KOPT-K1 (cell line): ENCODE measurements at regions not wholly inside any gene's neighbourhood (a gene's known extent, or its start where the extent isn't known, plus 50 kb on each side); places are given as distances from the start of the nearest gene placed in this dataset.

Experiments
- H3K27ac ChIP-seq: fragments of 200-600 bp; sonication (generic); 2 replicates; pipeline ENCODE4 v1.5.1; 2016; ENCODE audit warnings: antibody characterized with exemption, mild to moderate bottlenecking, low read depth, low read length; ENCODE audit not compliant: poor library complexity, severe bottlenecking
- H3K36me3 ChIP-seq: fragments of 200-600 bp; sonication (generic); 2 replicates; pipeline ENCODE4 v1.5.1; 2017; ENCODE audit warnings: antibody characterized with exemption, mild to moderate bottlenecking, low read length, moderate library complexity; ENCODE audit not compliant: insufficient read depth
- H3K9me3 ChIP-seq: fragments of 200-600 bp; sonication (generic); 2 replicates; pipeline ENCODE4 v1.5.1; 2017; ENCODE audit warnings: antibody characterized with exemption, low read length, mild to moderate bottlenecking; ENCODE audit not compliant: insufficient read depth, poor library complexity, severe bottlenecking

GRCh38 chr19:28292822-28293500 is 920.0 kb downstream of the UQCRFS1 start:
- Histone ChIP-seq H3K9me3 (no peaks in the 10 kb centered on the region), H3K36me3 (no peaks in the 10 kb centered on the region), H3K27ac (no peak overlapping the region)

DNA sequence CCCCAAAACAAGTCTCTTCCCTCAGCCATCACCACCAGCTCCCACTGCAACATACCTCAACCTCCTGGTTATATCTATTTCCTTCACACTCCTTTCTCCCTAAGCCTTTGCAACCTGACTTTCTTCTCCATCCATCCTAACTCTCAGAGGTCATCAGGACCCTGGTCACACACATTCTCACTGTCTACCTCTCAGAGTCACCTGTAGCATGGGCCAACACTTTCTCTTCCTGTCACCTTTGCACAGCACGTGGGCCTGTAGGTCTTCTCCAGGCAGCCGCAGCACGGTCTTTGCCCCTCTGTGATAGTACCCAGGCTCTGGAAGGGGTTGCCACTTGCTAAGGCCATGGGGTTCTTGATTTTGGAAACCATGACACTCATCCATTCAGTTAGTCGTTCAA is 921.1 kb downstream of the UQCRFS1 start:
- Histone ChIP-seq H3K27ac (no peak overlapping the region), H3K36me3 (no peaks in the 10 kb centered on the region), H3K9me3 (no peaks in the 10 kb centered on the region)

GRCh38 chr19:28290963-28291657 is 921.8 kb downstream of the UQCRFS1 start:
- Histone ChIP-seq H3K9me3 (no peaks in the 10 kb centered on the region), H3K27ac (no peak overlapping the region)

GRCh38 chr19:28289295-28290063 is 923.5 kb downstream of the UQCRFS1 start:
- Histone ChIP-seq H3K36me3 (no peaks in the 10 kb centered on the region), H3K9me3 (no peaks in the 10 kb centered on the region), H3K27ac (no peak overlapping the region)

More at GRCh38 chr19:28290963-28291657, 921.8 kb downstream of the UQCRFS1 start:
- no peaks in the 10 kb centered on the region for H3K36me3 ChIP-seq

DNA sequence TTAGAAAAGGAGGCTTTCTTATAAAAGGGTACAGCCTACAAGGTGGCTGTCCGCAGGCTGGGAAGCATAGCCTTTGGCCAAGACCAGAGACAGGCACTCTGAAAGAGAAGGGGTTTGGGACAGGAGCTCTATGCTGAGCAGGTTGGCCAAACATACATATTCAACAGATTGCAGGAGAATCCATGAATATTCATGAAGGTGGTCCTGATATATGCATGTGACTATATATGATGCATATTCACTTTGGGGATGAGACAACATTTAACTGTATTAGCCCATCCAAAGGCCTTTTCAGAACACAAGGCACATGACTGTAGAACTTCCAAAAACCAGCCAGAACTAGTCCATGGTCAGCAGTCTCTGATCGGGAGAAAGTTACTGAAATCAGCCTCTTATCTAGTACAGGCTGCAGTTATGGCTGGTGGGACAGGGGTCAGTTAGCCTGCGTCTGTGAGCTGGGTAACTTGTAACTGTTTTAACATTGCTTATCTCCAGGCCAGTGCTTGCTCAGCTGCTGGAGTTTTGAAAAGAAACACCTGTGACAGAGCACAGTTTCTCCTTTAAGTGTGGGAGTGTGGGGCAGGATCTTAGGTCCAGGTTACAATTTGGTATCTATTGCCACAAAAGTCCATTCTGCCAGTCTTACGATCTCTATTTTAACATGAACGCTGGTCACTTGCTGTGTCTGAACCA is 924.2 kb downstream of the UQCRFS1 start:
- no peaks in the 10 kb centered on the region for H3K9me3 ChIP-seq
- no peaks in the 10 kb centered on the region for H3K36me3 ChIP-seq
- H3K27ac ChIP-seq = no peak overlapping the region

- Histone ChIP-seq H3K36me3 (no peaks in the 10 kb centered on the region), H3K9me3 (no peaks in the 10 kb centered on the region), H3K27ac (no peak overlapping the region)
Observed at GRCh38 chr19:28285917-28286316, 927.0 kb downstream of the UQCRFS1 start.

- H3K9me3 ChIP-seq = no peaks in the 10 kb centered on the region
- H3K27ac ChIP-seq = no peak overlapping the region
- no peaks in the 10 kb centered on the region for H3K36me3 ChIP-seq
Observed at GRCh38 chr19:28285078-28285477, 927.9 kb downstream of the UQCRFS1 start.

- Histone ChIP-seq H3K36me3 (no peaks in the 10 kb centered on the region), H3K9me3 (no peaks in the 10 kb centered on the region), H3K27ac (no peak overlapping the region)
Observed at GRCh38 chr19:28284389-28284788, 928.6 kb downstream of the UQCRFS1 start.

- H3K9me3 ChIP-seq = no peaks in the 10 kb centered on the region
- no peak overlapping the region for H3K27ac ChIP-seq
- H3K36me3 ChIP-seq = no peaks in the 10 kb centered on the region
Observed at GRCh38 chr19:28283592-28283991, 929.4 kb downstream of the UQCRFS1 start.

DNA sequence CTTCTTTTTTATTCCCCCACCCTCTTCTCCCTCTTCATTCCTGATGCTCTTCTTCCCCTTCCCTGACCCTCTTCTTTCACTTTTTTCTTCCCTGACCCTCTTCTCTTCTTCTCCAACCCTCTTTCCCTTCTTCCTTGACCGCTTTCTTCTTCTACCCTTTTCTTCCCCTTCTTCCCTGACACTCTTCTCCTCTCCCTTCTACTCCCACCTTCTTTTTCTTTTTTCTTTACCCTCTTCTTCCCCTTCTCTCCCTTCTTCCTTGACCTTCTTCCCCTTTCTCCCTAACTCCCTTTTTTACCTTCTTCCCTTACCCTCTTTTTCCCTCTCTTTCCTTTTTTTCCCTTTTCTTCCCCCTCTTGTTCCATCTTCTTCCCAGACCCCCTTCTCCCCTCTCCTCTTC is 931.3 kb downstream of the UQCRFS1 start:
- Histone ChIP-seq H3K36me3 (no peaks in the 10 kb centered on the region), H3K27ac (no peak overlapping the region)

GRCh38 chr19:28264556-28264955 is 948.4 kb downstream of the UQCRFS1 start:
- H3K36me3 ChIP-seq = no peaks in the 10 kb centered on the region
- no peaks in the 10 kb centered on the region for H3K9me3 ChIP-seq
- H3K27ac ChIP-seq = no peak overlapping the region

More for the DNA sequence above, 931.3 kb downstream of the UQCRFS1 start:
- H3K9me3 ChIP-seq = no peaks in the 10 kb centered on the region

DNA sequence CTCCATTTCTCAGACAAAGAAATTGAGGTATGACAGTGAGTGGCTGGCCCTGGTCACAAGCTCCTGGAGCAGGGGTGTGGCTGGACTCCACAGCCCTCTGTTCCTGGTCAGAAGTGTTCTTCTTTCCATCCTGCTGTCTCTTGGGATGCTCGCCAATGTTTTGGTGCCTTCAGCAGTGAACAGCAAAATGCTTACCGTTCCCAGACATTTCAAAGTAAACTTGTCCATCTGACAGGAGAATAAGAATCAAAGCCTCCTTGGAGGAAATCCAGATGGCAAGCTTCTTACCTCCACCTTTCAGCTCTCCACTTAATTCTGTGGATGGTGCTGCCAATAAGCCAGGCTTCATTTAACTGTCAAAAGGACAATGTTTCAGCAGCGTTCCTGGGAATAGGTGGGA is 954.1 kb downstream of the UQCRFS1 start:
- Histone ChIP-seq H3K27ac (no peak overlapping the region), H3K9me3 (no peaks in the 10 kb centered on the region), H3K36me3 (no peaks in the 10 kb centered on the region)

DNA sequence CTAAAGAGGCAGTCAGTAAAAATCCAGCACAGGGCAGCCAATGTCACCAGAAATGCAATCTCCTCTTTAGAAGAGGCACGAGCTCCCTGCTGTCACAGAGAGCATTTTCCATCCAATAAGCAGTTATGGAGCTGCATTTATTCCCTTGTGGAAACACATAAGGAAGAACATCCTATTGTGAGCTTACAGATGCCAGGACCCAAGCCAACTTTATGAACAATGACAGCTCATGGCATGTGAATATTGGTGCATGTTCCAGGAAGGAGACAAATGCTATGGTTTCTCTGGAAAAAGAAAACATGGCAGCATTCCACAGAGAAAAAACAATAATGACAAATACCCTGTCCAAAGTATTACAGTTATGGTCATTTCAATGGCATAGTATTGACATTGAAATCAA is 955.6 kb downstream of the UQCRFS1 start:
- H3K36me3 ChIP-seq = no peaks in the 10 kb centered on the region
- no peaks in the 10 kb centered on the region for H3K9me3 ChIP-seq
- H3K27ac ChIP-seq = no peak overlapping the region

GRCh38 chr19:28247243-28247642 is 965.7 kb downstream of the UQCRFS1 start:
- no peaks in the 10 kb centered on the region for H3K9me3 ChIP-seq

DNA sequence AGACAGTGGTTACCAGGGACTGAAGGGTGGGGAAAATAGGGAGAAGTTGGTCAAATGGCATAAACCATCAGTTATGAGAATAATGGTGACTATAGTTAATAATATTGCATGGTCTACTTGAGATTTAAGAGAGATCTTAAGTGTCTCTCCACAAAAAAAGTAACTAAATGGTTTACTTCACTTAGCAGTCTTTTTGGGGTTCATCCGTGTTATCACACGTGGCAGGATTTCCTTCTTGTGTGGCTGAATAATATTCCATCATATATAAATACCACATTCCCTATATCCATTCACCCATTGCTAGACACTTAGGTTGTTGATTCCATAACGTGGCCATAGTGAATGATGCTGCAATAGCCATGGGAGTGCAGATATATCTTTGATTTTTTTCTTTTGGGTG is 967.0 kb downstream of the UQCRFS1 start:
- no peaks in the 10 kb centered on the region for H3K9me3 ChIP-seq
- no peaks in the 10 kb centered on the region for H3K36me3 ChIP-seq
- H3K27ac ChIP-seq = no peak overlapping the region

More at GRCh38 chr19:28247243-28247642, 965.7 kb downstream of the UQCRFS1 start:
- H3K36me3 ChIP-seq = no peaks in the 10 kb centered on the region
- H3K27ac ChIP-seq = no peak overlapping the region
